ENCODE measurements at regions not wholly inside any gene's neighbourhood (a gene's known extent, or its start where the extent isn't known, plus 50 kb on each side); places are given as distances from the start of the nearest gene placed in this dataset.

DNA sequence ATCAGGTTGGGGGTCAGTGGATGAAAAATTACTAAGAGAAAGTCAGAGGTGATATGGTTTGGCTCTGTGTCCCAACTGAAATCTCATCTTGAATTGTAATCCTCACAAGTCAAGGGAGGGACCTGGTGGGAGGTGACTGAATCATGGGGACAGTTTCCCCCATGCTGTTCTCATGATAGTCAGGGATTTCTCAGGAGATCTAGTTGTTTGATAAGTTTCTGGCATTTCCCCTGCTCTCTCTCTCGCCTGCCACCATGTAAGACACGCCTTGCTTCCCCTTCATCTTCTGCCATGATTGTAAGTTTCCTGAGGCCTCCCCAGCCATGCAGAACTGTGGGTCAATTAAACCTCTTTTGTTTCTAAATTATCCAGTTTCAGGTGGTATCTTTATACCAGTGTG lies 945.8 kb upstream of the CRIM1 start:
- no peak overlapping the region for H3K4me3 Mint-ChIP-seq
- ATAC-seq (ENCODE audit: low read depth) (no peak), DNase-seq (no peak)
- ChIA-PET POLR2A (no interaction called here), CTCF (interaction anchor here (1.2 kb wide), 1 partner anchor 1736 kb away, joined by 4 read pairs; no protein-coding TSS in a partner anchor)
- H3K36me3 Mint-ChIP-seq (ENCODE audit: low read depth), result no peaks in the 10 kb centered on the region
- TF ChIP-seq, protein P1, sequence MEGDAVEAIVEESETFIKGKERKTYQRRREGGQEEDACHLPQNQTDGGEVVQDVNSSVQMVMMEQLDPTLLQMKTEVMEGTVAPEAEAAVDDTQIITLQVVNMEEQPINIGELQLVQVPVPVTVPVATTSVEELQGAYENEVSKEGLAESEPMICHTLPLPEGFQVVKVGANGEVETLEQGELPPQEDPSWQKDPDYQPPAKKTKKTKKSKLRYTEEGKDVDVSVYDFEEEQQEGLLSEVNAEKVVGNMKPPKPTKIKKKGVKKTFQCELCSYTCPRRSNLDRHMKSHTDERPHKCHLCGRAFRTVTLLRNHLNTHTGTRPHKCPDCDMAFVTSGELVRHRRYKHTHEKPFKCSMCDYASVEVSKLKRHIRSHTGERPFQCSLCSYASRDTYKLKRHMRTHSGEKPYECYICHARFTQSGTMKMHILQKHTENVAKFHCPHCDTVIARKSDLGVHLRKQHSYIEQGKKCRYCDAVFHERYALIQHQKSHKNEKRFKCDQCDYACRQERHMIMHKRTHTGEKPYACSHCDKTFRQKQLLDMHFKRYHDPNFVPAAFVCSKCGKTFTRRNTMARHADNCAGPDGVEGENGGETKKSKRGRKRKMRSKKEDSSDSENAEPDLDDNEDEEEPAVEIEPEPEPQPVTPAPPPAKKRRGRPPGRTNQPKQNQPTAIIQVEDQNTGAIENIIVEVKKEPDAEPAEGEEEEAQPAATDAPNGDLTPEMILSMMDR (IDR thresholded peaks at IDR 0.05), result no peak
- no peak overlapping the region for H3K27ac Mint-ChIP-seq
- H3K4me1 Mint-ChIP-seq, result no peaks in the 10 kb centered on the region
- intact Hi-C loops (cut with micrococcal nuclease), result no loop called here
- H3K9me3 Mint-ChIP-seq, result no peaks in the 10 kb centered on the region
- H3K27me3 Mint-ChIP-seq, result no peaks in the 10 kb centered on the region

DNA sequence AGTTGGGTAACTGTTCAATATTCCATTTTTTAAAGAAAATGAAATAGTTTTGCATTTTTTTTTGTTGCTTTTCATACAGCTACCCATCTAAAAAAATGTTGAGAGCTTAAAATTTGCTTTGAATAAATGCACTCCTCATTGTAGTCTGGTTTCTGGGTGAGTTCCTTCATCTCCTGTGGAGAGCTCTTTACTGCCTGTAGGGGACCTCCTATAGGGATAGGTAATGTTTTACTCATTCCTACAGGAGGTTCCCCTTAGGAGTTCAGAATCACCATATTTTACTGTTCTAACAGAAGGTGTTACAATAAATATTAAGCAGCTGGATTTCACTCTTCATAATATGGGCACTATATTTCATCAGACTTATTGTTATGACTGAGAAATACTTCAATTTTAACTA lies 947.3 kb upstream of the CRIM1 start:
- DNase-seq (no peak), ATAC-seq (ENCODE audit: low read depth) (no peak)
- Mint-ChIP-seq H3K9me3 (no peaks in the 10 kb centered on the region), H3K4me3 (no peak overlapping the region), H3K4me1 (no peaks in the 10 kb centered on the region), H3K27ac (no peak overlapping the region), H3K27me3 (no peaks in the 10 kb centered on the region), H3K36me3 (ENCODE audit: low read depth) (no peaks in the 10 kb centered on the region)
- intact Hi-C loops (cut with micrococcal nuclease), result no loop called here
- TF ChIP-seq, protein P1 (IDR thresholded peaks at IDR 0.05), result no peak
- POLR2A ChIA-PET, result no interaction called here
- CTCF ChIA-PET, result interaction anchor here (1.0 kb wide), 1 partner anchor 8 kb away, joined by 3 read pairs; no protein-coding TSS in a partner anchor

DNA sequence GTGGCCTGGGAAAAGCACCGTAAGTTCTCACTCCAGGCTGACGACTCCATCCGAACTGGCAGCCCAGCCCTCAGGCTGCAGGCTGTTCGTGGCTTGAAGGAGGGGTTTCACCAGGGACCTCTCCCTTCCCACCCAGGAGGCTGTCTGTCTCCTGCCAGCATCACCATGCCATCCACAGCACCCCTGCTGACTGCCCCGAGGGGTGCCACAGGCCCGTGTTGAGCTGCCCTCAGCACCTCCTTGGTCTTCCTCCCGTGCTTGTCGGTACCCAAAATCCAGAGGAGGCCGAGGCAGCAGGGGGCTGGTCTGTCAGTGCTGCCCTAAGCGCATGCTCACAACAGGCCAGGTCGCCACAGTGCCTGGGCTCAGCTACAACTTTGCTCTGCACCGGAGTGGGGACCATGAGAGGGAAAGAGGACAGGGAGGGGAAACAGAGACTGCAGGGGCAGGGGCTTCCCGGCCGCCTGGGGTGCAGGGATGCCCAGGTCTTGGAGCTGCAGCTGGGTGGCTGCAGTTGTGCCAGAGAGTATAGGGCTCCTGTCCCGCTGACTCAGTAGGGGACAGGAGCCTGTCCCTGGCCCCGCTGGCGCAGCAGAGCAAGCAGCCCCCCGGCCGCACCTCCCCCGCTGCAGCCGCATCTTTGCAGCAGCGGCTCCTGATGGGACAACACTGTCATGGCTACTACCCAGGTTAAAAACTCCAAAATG lies 963.7 kb upstream of the CRIM1 start:
- no peaks in the 10 kb centered on the region for H3K4me1 Mint-ChIP-seq
- ChIA-PET CTCF (no interaction called here), POLR2A (no interaction called here)
- H3K27ac Mint-ChIP-seq, result no peak overlapping the region
- TF ChIP-seq, protein P1 (IDR thresholded peaks at IDR 0.05), result no peak
- intact Hi-C loops (cut with micrococcal nuclease), result no loop called here
- H3K27me3 Mint-ChIP-seq, result no peaks in the 10 kb centered on the region
- no peaks in the 10 kb centered on the region for H3K36me3 Mint-ChIP-seq (ENCODE audit: low read depth)
- ATAC-seq (ENCODE audit: low read depth), result no peak
- DNase-seq, result no peak
- peaks cover 2% of the 10 kb centered on the region for H3K9me3 Mint-ChIP-seq
- no peak overlapping the region for H3K4me3 Mint-ChIP-seq

DNA sequence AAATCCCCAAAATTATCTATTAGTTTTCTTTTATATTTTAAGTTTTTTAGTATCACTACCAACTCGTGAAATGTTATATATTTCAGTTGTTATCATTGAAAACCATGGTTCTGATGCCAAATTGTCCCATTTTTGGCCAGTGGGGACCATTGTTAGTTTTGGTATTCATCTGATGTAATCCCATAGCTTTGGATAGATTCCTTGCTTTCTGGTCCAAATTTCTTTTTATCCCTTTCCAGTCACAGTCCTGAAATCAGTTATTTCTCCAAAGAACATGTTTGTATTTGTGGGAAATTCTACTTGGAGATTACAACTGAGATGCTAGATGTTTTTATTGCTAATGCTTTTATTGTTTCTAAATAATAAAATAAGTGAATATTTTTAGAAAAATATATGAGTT lies 976.8 kb upstream of the CRIM1 start:
- Mint-ChIP-seq H3K27ac (no peak overlapping the region), H3K27me3 (no peaks in the 10 kb centered on the region), H3K4me3 (no peak overlapping the region), H3K36me3 (ENCODE audit: low read depth) (no peaks in the 10 kb centered on the region), H3K9me3 (peaks cover 2% of the 10 kb centered on the region), H3K4me1 (no peaks in the 10 kb centered on the region)
- ATAC-seq (ENCODE audit: low read depth), result no peak
- no peak for DNase-seq
- ChIA-PET CTCF (no interaction called here), POLR2A (no interaction called here)
- intact Hi-C loops (cut with micrococcal nuclease), result no loop called here
- TF ChIP-seq, protein P1 (IDR thresholded peaks at IDR 0.05), result no peak

DNA sequence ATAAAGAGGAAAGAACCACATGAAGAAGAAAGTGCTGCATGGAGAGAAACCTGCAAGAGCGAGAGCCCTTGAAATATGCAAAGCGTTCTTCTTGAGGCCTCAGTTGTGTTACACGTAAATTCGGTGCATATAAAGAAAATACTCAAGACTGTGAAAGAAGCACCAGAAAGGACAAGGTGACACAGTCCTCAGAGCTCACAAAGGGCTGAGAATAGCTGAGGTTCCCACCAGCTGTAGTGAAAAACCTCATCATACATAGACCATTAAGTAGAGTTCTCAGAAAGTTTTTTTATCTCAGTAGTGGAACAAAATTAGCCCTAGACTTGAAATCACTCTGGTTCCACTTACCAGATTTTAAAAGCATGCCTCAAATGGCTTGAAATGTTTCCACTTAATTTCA lies 980.7 kb upstream of the CRIM1 start:
- Mint-ChIP-seq H3K9me3 (peaks cover 2% of the 10 kb centered on the region), H3K4me3 (no peak overlapping the region), H3K27me3 (no peaks in the 10 kb centered on the region), H3K4me1 (no peaks in the 10 kb centered on the region), H3K36me3 (ENCODE audit: low read depth) (no peaks in the 10 kb centered on the region), H3K27ac (no peak overlapping the region)
- intact Hi-C loops (cut with micrococcal nuclease), result no loop called here
- no peak for DNase-seq
- POLR2A ChIA-PET, result no interaction called here
- TF ChIP-seq, protein P1 (IDR thresholded peaks at IDR 0.05), result no peak
- ATAC-seq (ENCODE audit: low read depth), result no peak
- CTCF ChIA-PET, result no interaction called here

All from activated B cell treated with CpG ODN at 0.5 μM for 24 hours (primary cell).